Right atrium auricular region (tissue), 2 donors: ENCODE measurements at regions not wholly inside any gene's neighbourhood (a gene's known extent, or its start where the extent isn't known, plus 50 kb on each side); places are given as distances from the start of the nearest gene placed in this dataset.

Experiments
- DNase-seq: peaks from one replicate; pipeline ENCODE4 v3.0.0-alpha.2; 2019; ENCODE audit warnings: low spot score
- H3K27ac ChIP-seq, 2 donors: fragments of 200-600 bp; sonication (generic); 1 replicate in 1 of 2; 2 replicates in 1 of 2; pipeline ENCODE4 v1.5.1; 2016 to 2019
- H3K27me3 ChIP-seq, 2 donors: fragments of 200-600 bp; sonication (generic); one replicate each; pipeline versions ENCODE4 v1.5.1 to v1.6.0; 2017 to 2019
- H3K36me3 ChIP-seq: fragments of 200-600 bp; sonication (generic); one replicate; pipeline ENCODE4 v1.5.1; 2016
- H3K4me1 ChIP-seq, 2 donors: fragments of 200-600 bp; sonication (generic); one replicate each; pipeline versions ENCODE4 v1.5.1 to v1.6.0; 2017 to 2019
- H3K4me3 ChIP-seq, 2 donors: fragments of 200-600 bp; sonication (generic); 1 replicate in 1 of 2; 2 replicates in 1 of 2; pipeline ENCODE4 v1.5.1; 2017 to 2019; ENCODE audit warnings: mild to moderate bottlenecking in 1 of 2, moderate library complexity in 1 of 2
- H3K9me3 ChIP-seq, 2 donors: fragments of 200-600 bp; sonication (generic); one replicate each; pipeline ENCODE4 v1.5.1; 2019
- TF ChIP-seq, protein P1 (sequence below), 2 donors: fragments of 200-600 bp; sonication (generic); IDR thresholded peaks; one replicate each; pipeline ENCODE4 v1.5.1; 2019; ENCODE audit warnings: antibody characterized with exemption in 2 of 2

DNA sequence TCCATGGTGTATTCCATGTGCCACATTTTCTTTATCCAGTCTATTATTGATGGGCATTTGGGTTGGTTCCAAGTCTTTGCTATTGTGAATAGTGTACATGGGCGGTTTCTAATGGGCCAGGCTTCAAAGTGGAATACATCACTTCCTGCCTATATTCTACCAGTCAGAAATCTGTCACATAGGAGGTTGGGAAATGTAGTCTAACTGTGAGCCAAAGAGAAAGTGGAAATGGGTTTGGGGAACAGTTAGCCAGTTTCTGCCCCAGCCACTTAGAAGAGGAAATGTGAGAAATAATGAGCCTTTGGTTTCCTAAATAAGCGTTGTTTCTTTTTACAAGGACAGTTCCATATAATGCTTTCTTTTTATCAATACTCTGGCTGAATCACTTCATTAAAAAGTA is 85.1 kb upstream of the AP1S2 start:
- Histone ChIP-seq H3K27ac (no peak overlapping the region), H3K9me3 (no peaks in the 10 kb centered on the region), H3K4me3 (no peak overlapping the region), H3K4me1 (no peaks in the 10 kb centered on the region), H3K27me3 (no peaks in the 10 kb centered on the region), H3K36me3 (no peaks in the 10 kb centered on the region)
- DNase-seq: no peak
- TF ChIP-seq, protein P1, sequence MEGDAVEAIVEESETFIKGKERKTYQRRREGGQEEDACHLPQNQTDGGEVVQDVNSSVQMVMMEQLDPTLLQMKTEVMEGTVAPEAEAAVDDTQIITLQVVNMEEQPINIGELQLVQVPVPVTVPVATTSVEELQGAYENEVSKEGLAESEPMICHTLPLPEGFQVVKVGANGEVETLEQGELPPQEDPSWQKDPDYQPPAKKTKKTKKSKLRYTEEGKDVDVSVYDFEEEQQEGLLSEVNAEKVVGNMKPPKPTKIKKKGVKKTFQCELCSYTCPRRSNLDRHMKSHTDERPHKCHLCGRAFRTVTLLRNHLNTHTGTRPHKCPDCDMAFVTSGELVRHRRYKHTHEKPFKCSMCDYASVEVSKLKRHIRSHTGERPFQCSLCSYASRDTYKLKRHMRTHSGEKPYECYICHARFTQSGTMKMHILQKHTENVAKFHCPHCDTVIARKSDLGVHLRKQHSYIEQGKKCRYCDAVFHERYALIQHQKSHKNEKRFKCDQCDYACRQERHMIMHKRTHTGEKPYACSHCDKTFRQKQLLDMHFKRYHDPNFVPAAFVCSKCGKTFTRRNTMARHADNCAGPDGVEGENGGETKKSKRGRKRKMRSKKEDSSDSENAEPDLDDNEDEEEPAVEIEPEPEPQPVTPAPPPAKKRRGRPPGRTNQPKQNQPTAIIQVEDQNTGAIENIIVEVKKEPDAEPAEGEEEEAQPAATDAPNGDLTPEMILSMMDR (IDR thresholded peaks at IDR 0.05): no peak

DNA sequence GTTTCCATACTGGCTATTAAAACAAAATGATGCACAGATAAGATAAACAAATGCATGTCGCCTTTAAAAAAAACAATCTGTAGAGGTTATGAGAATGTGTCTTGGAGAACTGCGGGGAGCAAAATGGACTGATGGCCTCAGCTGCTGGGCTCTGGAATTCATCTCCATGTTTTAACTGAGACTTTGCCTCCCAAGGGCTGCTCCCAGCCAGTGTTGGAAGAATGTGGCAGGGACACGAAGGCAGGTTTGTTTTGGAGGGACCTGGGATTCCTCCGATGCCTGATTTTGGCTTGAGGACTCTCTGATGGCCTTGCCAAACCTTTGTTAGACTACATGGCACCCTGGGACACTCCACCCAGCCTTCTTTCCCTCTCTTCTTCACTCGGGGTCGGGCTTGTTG is 83.5 kb upstream of the AP1S2 start:
- Histone ChIP-seq H3K27me3 (no peaks in the 10 kb centered on the region), H3K4me1 (no peaks in the 10 kb centered on the region), H3K27ac (no peak overlapping the region), H3K9me3 (no peaks in the 10 kb centered on the region), H3K36me3 (no peaks in the 10 kb centered on the region), H3K4me3 (no peak overlapping the region)
- TF ChIP-seq, protein P1 (IDR thresholded peaks at IDR 0.05): no peak
- no peak for DNase-seq

DNA sequence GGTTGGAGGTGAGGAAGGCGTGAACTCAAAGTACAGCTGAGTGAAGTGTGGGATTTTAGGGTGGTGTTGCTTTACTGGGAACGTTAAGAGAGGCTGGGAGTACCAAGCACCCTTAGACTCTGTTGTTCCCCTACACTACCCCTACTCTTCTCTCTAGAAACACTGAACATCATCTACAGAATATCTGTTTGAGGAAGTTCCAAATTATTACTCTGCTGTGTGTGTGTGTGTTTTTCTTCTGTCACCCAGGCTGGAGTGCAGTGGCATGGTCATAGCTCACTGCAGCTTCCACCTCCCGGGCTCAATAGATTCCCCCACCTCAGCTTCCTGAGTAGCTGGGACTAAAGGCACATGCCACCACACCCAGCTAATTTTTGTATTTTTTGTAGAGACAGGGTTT is 76.7 kb upstream of the AP1S2 start:
- TF ChIP-seq, protein P1 (IDR thresholded peaks at IDR 0.05): no peak
- no peak for DNase-seq
- H3K9me3 ChIP-seq: no peaks in the 10 kb centered on the region
- H3K36me3 ChIP-seq: no peaks in the 10 kb centered on the region
- H3K4me1 ChIP-seq: no peaks in the 10 kb centered on the region
- no peak overlapping the region for H3K27ac ChIP-seq
- no peaks in the 10 kb centered on the region for H3K27me3 ChIP-seq
- H3K4me3 ChIP-seq: no peak overlapping the region

DNA sequence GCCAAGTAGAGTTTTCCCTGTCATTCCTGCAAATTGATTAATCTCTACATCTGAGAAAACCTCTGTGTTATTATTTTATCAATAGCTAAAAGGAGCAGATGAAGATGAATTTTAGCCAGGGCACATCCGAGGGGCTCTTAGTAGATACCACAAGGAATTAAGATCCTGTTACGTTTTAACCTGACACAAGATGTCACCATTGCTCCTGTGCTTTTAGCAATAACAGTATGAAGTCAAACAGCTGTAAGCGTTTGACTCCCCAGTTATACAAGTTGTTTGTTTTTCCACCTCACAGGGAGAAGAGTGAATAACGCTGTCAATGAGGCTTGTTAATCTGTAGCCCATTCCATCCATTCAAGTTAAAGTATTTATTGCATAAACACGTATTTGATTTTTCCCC is 76.0 kb upstream of the AP1S2 start:
- Histone ChIP-seq H3K9me3 (no peaks in the 10 kb centered on the region), H3K27me3 (no peaks in the 10 kb centered on the region), H3K27ac (no peak overlapping the region), H3K4me1 (no peaks in the 10 kb centered on the region), H3K4me3 (no peak overlapping the region), H3K36me3 (no peaks in the 10 kb centered on the region)
- DNase-seq: no peak
- TF ChIP-seq, protein P1 (IDR thresholded peaks at IDR 0.05): peak in 1 of 2 donors; percentile 36

DNA sequence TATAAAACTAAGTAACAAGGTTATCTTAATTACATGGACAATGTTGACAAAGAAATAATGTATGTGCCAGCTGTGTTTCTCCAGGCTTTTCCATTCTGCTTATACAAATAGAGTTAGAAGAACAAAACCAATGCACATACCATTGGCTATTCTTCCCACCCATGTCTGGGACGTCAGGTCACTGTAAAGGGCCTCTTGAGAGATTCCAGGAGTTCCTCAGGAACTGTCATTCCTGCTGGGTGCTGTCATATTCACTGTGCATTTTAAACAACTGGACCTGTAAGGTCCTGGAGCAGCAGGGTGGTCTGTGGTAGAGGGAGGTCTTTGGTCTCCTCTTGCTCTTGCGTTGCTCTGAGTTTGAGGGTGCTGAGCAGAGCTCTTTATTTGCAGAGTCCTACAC is 74.6 kb upstream of the AP1S2 start:
- no peak for DNase-seq
- Histone ChIP-seq H3K27ac (no peak overlapping the region), H3K4me1 (no peaks in the 10 kb centered on the region), H3K4me3 (no peak overlapping the region), H3K9me3 (no peaks in the 10 kb centered on the region), H3K36me3 (no peaks in the 10 kb centered on the region), H3K27me3 (no peaks in the 10 kb centered on the region)
- TF ChIP-seq, protein P1 (IDR thresholded peaks at IDR 0.05): no peak

DNA sequence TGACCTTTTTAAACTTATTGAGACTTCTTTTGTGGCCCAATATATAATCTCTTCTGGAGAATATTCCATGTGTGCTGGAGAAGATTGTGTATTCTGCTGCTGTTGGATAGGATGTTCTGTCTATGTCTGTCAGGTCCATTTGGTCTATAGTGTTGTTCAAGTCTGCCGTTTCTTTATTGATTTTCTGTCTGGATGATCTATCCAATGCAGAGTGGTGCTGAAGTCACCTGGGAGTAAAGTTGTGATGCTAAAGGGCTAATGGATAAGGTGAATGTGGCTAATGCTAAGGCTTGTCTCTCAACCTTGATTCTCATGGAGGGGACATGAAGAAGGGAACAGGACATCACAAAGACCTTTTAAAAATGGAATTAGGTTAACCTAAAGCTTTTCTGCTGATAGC is 72.0 kb upstream of the AP1S2 start:
- Histone ChIP-seq H3K27ac (no peak overlapping the region), H3K27me3 (no peaks in the 10 kb centered on the region)
- no peak for DNase-seq

More for the DNA sequence above, 72.0 kb upstream of the AP1S2 start:
- H3K36me3 ChIP-seq: no peaks in the 10 kb centered on the region
- no peaks in the 10 kb centered on the region for H3K4me1 ChIP-seq
- no peak overlapping the region for H3K4me3 ChIP-seq
- H3K9me3 ChIP-seq: no peaks in the 10 kb centered on the region
- TF ChIP-seq, protein P1 (IDR thresholded peaks at IDR 0.05): no peak
